GM23248 (cell line): ENCODE measurements at regions not wholly inside any gene's neighbourhood (a gene's known extent, or its start where the extent isn't known, plus 50 kb on each side); places are given as distances from the start of the nearest gene placed in this dataset.

Experiments
- EZH2 ChIP-seq: fragments of 200-600 bp; sonication (generic); IDR thresholded peaks from 2 replicates; pipeline ENCODE4 v1.6.1; 2018; ENCODE audit warnings: antibody characterized with exemption, mild to moderate bottlenecking; ENCODE audit not compliant: insufficient read depth, poor library complexity, severe bottlenecking
- EZH2phosphoT487 ChIP-seq: fragments of 200-600 bp; sonication (generic); IDR thresholded peaks from 2 replicates; pipeline ENCODE4 v1.6.1; 2018; ENCODE audit warnings: antibody characterized with exemption, moderate library complexity, mild to moderate bottlenecking, low read depth; ENCODE audit not compliant: insufficient read depth

DNA sequence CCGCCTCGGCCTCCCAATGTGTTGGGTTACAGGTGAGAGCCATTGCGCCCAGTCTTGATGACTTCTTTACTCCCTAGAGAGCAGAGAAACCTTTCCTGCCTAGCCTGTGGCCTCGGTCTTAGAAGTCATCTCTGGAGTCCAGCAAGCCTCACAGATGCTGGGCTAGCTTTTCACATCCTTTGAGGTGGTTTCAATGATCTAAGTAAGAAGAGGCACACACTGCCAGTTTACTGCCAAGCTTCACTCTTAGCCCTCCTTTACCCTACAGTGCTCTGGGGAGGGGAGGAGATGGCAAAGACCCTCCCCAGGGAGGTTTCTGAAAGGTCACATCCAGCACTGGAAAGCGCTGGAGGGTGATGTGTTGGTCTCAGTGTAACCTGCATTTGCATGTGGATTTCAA, 304.8 kb downstream of the PCNX1 start:
- TF ChIP-seq EZH2phosphoT487 = no peak
- no peak for TF ChIP-seq EZH2
